NCI-H1436 (cell line): ENCODE measurements at regions not wholly inside any gene's neighbourhood (a gene's known extent, or its start where the extent isn't known, plus 50 kb on each side); places are given as distances from the start of the nearest gene placed in this dataset.
"Not testable (repeated sequence)": the region's sequence is repeated elsewhere in the genome, so short reads cannot be mapped to it uniquely, and the experiment has no call there.

ENCODE experiments used
- DNase-seq: peaks from one replicate; lab custom pipeline; 2025; lab: John Stamatoyannopoulos, UW

DNA sequence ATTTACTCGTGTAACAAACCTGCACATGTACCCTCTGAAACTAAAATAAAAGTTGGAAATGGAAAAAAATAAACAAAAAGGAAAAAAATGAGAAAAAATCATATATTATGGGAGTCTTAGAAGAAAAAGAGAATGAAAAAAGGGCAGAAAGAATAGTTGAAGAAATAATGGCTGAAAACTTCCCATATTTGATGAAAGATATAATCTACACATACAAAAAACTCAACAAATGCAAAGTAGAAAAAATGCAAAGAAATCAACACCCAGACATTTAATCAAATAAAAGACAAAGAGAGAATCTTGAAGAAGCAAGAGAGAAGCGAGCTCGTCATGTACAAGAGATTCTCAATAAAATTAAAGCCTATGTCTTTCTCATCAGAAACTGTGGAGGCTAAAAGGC is 73.8 kb downstream of the SLC25A46 start:
- no peak for DNase-seq

DNA sequence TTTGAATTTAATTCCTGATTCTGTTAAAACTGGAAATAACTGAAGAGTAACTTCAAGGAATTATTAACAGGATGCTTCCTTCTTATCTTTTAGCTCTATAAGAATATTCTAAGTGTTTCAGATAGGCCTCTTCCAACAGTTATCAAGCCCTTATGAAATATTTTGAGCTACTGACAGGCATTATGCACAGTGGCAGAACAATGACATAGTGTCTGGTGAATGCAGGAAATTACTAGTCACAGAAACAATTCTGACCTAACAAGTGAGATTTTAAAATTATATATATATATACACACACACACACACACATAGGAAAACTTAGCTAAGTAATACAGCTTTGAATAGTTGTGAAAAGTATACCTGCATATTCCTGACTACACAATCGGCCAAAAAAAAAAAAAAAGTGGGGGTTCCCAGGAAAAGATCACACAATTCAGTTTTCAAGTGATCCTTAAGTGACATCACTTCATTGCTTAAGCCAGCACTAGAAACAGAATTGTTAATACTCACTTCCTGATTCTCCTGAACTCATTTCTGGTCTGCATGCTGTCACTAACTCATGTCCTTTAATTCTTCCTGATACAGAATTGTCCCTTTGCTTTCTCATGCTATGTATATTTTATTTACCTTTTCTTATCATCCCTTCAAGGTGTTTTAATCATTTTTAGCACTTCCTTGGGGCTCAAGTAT is 77.3 kb downstream of the SLC25A46 start:
- DNase-seq = no peak

GRCh38 chr5:110817459-110817858 is 78.7 kb downstream of the SLC25A46 start:
- DNase-seq = no peak

DNA sequence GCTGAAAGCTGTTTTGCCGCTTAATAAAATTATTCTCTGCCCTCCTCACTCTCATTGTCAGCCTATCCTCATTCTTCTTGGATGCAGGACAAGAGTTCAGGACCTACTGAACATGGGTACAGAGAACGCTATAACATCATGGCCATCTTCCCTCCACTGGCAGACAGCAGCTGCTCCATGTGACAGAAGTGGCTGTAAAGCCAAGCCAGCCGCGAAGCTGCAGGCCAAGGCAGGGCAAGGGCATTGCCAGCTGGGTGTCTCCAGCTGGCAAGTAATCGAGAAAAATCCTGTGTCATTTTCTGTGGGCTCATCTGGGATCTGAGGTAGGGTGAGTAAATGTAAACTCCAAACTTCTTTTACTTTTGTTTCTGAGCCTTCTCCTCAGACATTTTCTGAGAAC is 84.8 kb downstream of the SLC25A46 start:
- DNase-seq = no peak

DNA sequence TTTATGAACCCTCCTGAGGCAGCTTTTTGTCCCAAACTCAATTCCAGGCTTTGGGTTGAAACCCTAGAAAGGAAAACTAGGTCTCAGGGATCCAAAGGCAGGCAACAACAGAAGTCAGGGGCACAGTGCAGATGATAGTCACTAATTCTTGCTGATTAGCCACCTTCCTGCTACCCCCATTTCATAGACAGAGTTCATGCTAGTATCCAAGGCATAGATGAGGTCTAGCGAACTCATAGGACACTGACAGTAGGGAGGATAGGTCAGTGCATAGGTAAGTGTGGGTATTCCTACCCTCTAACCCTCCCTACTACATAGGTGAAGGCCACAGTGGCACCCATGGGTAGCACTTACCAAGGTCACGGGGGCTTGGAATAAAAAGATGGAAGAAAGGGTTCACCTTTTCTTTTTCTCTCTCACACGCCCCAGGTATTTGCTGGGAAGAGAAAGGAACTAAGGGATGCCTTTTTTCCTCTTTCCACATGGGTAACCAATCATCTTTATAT is 86.2 kb downstream of the SLC25A46 start:
- no peak for DNase-seq

- DNase-seq = no peak
Observed at GRCh38 chr5:110832683-110833082, 93.9 kb downstream of the SLC25A46 start.

DNA sequence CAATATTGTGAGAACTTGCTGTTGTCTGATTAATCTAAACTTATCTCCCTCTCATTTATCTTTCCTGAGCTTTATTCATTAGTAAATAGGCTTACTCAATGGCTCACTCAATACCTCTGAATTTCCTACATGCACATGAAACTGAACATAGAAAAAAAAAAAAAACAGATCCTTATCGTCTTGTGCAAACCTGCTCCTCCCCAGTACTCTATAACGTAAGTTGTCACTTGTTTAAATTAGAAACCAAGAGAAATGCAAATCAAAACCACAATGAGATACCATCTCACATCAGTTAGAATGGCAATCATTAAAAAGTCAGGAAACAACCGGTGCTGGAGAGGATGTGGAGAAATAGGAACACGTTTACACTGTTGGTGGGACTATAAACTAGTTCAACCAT is 96.1 kb downstream of the SLC25A46 start:
- DNase-seq = not testable (repeated sequence)

- DNase-seq = no peak
Observed at GRCh38 chr5:110836851-110837250, 98.0 kb downstream of the SLC25A46 start.

DNA sequence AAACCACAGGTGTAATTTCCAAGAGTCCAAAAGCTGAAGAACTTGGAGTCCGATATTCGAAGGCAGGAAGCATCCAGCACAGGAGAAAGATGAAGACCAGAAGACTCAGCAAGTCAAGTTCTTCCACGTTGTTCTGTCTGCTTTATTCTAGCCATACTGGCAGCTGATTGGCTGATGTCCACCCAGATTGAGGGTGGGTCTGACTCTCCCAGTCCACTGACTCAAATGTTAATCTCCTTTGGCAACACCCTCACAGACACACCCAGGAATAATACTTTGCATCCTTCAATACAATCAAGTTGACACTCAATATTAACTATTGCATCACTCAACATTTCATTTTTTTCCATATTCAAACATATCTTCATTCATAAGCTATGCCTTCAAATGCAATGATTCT is 99.5 kb downstream of the SLC25A46 start:
- not testable (repeated sequence) for DNase-seq

GRCh38 chr5:110838961-110839360 is 100.2 kb downstream of the SLC25A46 start:
- no peak for DNase-seq

DNA sequence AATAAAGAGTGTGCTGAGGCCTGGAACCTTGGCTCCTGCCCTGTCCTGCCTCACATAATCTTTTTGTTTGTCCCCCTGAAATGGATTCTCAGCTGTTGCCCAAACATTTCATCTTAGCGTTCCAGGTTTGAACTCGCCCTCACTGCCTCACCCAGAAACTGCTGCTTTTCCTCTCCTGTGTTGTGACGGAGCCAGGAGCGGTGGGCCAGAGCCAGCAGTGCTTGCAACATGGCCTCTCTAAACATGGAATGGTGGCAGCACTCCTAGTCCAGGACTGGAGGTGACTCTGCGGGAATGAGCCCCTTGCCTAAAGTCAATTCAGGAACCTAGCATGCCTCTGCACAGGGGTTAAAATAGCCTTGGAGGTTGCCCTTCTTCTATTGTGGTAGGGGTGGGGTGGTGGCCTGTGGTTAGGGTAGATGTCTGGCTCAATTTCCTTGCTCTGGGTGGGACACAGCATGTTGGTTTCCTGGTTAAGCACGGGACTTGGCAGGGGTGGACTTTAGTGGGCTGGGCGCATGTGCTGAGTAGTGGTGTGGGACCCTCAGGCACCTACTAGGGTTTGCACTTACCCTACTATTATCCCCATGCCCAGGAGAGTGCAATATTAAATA is 101.6 kb downstream of the SLC25A46 start:
- no peak for DNase-seq

GRCh38 chr5:110841137-110841536 is 102.3 kb downstream of the SLC25A46 start:
- no peak for DNase-seq

DNA sequence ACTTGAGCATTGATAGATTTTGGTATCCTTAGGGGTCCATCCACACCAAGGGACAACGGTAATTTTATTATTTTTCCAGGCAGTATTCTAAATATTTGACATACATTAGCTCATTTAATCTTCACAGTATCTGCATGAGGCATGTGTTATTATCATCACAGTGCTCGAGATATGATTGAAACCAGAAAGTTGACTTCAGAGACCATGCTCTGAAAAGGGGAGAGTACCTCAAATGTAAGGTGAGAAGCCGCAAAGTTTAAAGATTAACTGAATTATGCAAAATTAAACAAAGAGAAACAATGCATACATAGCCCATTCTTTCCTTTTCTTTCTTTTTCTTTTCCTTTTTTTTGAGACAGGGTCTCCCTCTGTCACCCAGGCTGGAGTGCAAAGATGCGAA is 104.1 kb downstream of the SLC25A46 start:
- no peak for DNase-seq

GRCh38 chr5:110844251-110844650 is 105.4 kb downstream of the SLC25A46 start:
- DNase-seq = no peak

- DNase-seq = no peak
Observed at GRCh38 chr5:110846398-110847001, 107.7 kb downstream of the SLC25A46 start.

DNA sequence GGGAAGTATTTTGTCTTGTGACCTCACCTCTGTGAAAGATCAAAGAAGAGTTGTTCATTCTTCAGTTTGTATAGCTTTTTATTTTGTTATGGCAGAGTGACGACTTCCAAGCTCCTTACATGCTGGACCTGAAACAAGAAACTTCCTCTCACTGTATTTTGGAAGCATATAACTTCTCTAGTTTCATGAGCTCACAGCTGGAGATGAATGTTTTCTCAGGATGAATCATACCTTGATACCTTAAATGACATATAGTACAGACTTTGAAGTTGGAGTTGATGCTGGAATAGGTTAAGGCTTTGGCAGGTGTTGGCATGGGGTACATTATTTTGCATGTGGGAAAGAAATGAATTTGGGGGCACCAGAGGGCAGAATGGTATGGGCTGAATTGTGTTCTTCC is 112.5 kb downstream of the SLC25A46 start:
- no peak for DNase-seq

DNA sequence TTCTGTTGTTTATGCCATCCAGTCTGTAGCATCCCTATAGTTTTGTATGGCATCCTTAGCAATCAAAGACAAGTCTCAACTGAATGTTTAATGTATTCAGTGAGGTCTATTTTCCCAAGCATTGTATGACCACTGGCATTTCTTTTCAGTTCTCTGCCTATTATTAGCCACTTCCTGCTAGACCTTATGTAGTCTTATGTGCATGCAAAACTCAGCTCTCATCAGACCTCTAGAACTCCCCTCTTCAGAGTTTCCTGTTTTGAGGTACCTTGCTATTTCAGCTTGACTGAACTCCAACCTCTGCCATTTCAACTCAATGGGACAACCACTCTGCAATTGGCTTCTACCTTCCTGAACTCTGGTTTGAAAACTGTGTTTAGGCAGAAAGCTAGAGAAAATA is 113.2 kb downstream of the SLC25A46 start:
- DNase-seq = no peak

GRCh38 chr5:110852541-110852940 is 113.7 kb downstream of the SLC25A46 start:
- no peak for DNase-seq

- no peak for DNase-seq
Observed at GRCh38 chr5:110853267-110853666, 114.5 kb downstream of the SLC25A46 start.

DNA sequence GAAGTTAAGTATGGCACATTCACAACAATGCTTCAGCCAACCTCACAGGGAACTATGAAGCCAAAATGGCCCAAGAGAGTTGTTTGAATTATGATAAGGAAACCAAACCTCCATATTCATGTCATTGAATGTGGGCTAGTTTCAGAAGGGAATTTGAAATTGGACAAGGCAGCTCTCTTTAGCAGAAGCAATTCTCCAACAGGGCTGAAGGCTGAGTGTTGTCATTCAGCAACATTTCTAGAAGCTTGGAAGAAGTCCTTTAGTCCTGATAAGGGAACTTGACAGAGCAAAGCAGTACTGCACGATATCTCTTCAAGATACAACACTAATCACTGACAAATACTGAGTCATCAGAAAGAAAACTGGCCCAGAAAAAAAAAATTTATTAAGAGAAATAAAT is 115.4 kb downstream of the SLC25A46 start:
- DNase-seq = no peak

- DNase-seq = no peak
Observed at GRCh38 chr5:110855961-110856360, 117.2 kb downstream of the SLC25A46 start.

DNA sequence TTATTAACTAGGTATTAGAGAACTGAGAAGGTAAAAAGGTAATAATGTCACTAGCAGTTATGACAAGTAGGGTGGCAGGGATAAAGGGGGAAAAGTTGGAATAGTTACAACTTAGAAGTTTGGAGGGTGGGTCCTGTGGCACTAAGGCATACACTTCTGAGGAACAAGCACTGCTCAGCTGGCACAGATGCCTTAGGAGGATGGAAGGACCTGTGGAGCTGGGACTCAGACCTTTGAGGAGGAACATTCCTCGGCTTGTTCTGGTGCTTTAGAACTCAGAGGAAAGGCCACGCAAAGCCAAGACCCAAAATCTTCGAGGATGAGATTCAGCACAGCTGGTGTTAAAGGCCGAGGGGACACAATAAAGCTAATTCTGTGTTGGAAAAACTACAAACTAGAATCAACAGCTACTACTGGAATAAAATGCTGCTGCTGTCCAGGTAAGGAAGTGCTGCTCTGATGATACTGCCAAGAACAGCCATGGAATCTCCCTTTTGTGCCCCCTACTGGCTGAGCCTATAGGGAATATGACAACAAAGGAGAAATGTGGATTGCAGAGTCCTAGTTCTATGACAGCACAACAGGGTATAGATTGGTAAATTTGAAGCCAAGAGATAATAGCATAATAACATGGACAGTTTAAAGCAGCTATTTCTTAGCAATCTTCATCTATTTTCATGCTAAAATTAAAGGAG is 126.7 kb downstream of the SLC25A46 start:
- DNase-seq = no peak

GRCh38 chr5:110869927-110870326 is 131.1 kb downstream of the SLC25A46 start:
- DNase-seq = no peak
